K562 (cell line): ENCODE measurements at regions not wholly inside any gene's neighbourhood (a gene's known extent, or its start where the extent isn't known, plus 50 kb on each side); places are given as distances from the start of the nearest gene placed in this dataset.

Experiments
- ATF7 ChIP-seq: fragments of 450-650 bp; IDR thresholded peaks from 2 replicates; pipeline ENCODE4 v1.7.1; 2014; ENCODE audit warnings: mild to moderate bottlenecking, moderate library complexity
- REST ChIP-seq, 2 experiments: fragments of 450-650 bp; formaldehyde crosslinking in 1 of 2; IDR thresholded peaks; 2 replicates each; pipeline versions ENCODE4 v1.4.0 to v1.6.1; 2014 to 2020; ENCODE audit warnings: mild to moderate bottlenecking in 2 of 2, borderline replicate concordance in 1 of 2, low read depth in 1 of 2
- RNF2 ChIP-seq: sonication (generic); IDR thresholded peaks from 2 replicates; pipeline ENCODE4 v1.6.1; 2016
- SMARCA5 ChIP-seq: fragments of 450-650 bp; IDR thresholded peaks from 2 replicates; pipeline ENCODE4 v1.6.1; 2016
- XRCC3 ChIP-seq: fragments of 450-650 bp; IDR thresholded peaks from 2 replicates; pipeline ENCODE4 v1.6.1; 2017; ENCODE audit warnings: mild to moderate bottlenecking, moderate library complexity
- ZNF23 ChIP-seq: fragments of 250-450 bp; sonication (Bioruptor Pico); IDR thresholded peaks from 2 replicates; pipeline ENCODE4 v1.4.0; 2020; ENCODE audit warnings: mild to moderate bottlenecking
- ZNF512 ChIP-seq: IDR thresholded peaks from 2 replicates; pipeline ENCODE4 v1.6.1; 2016; ENCODE audit warnings: missing genetic modification characterization, missing compliant biosample characterization

- TF ChIP-seq REST (IDR thresholded peaks at IDR 0.05; ENCODE audit: borderline replicate concordance) = no peak
- TF ChIP-seq REST (CRISPR knock-in tag; IDR thresholded peaks at IDR 0.05; ENCODE audit: low read depth) = no peak
- TF ChIP-seq ATF7 = no peak
- no peak for TF ChIP-seq SMARCA5
- no peak for TF ChIP-seq ZNF512 (tag)
- TF ChIP-seq ZNF23 (CRISPR knock-in tag) = no peak
- TF ChIP-seq XRCC3 = no peak
- TF ChIP-seq RNF2 = no peak
These were observed 509.5 kb downstream of the NTRK3 start for GRCh38 chr15:87747087-87747486.
